ENCODE measurements at regions not wholly inside any gene's neighbourhood (a gene's known extent, or its start where the extent isn't known, plus 50 kb on each side); places are given as distances from the start of the nearest gene placed in this dataset.
"Not testable (repeated sequence)": the region's sequence is repeated elsewhere in the genome, so short reads cannot be mapped to it uniquely, and the experiment has no call there.

GRCh38 chr21:31798842-31799704 lies 67.2 kb upstream of the SCAF4 start:
- no peak for TF ChIP-seq CTCF (IDR thresholded peaks at IDR 0.05; ENCODE audit: low read depth, low read length)
- no peak for DNase-seq
- Histone ChIP-seq H3K27me3 (no peaks in the 10 kb centered on the region; the same call in 1 of the 2 replicates), H3K9me3 (no peaks in the 10 kb centered on the region), H3K4me1 (no peaks in the 10 kb centered on the region), H3K4me3 (ENCODE audit: low read depth, low read length) (no peak overlapping the region), H3K36me3 (no peaks in the 10 kb centered on the region)

- DNase-seq: no peak
- H3K36me3 ChIP-seq: no peaks in the 10 kb centered on the region
- no peaks in the 10 kb centered on the region for H3K9me3 ChIP-seq
- H3K27me3 ChIP-seq: no peaks in the 10 kb centered on the region; the same call in 1 of the 2 replicates
- TF ChIP-seq CTCF (IDR thresholded peaks at IDR 0.05; ENCODE audit: low read depth, low read length): no peak
- no peak overlapping the region for H3K4me3 ChIP-seq (ENCODE audit: low read depth, low read length)
- no peaks in the 10 kb centered on the region; the same call in 1 of the 2 replicates for H3K4me1 ChIP-seq
These were observed 64.1 kb upstream of the SCAF4 start for GRCh38 chr21:31795992-31796391.

GRCh38 chr21:31790420-31790819 lies 58.5 kb upstream of the SCAF4 start:
- not testable (repeated sequence) for DNase-seq; H3K36me3 ChIP-seq; H3K4me1 ChIP-seq; H3K27me3 ChIP-seq; H3K9me3 ChIP-seq; H3K4me3 ChIP-seq (ENCODE audit: low read depth, low read length)

- no peak for DNase-seq
- TF ChIP-seq CTCF (IDR thresholded peaks at IDR 0.05; ENCODE audit: low read depth, low read length): no peak
- H3K27me3 ChIP-seq: no peaks in the 10 kb centered on the region
- H3K9me3 ChIP-seq: no peaks in the 10 kb centered on the region
- H3K4me3 ChIP-seq (ENCODE audit: low read depth, low read length): no peak overlapping the region
- H3K36me3 ChIP-seq: no peaks in the 10 kb centered on the region
- no peaks in the 10 kb centered on the region; the same call in 1 of the 2 replicates for H3K4me1 ChIP-seq
These were observed 56.7 kb upstream of the SCAF4 start for GRCh38 chr21:31788581-31788980.

GRCh38 chr21:31787691-31788090 lies 55.8 kb upstream of the SCAF4 start:
- not testable (repeated sequence) for H3K36me3 ChIP-seq, DNase-seq

GRCh38 chr21:31786164-31786920 lies 54.4 kb upstream of the SCAF4 start:
- no peaks in the 10 kb centered on the region for H3K36me3 ChIP-seq
- no peak for DNase-seq
- no peak for TF ChIP-seq CTCF (IDR thresholded peaks at IDR 0.05; ENCODE audit: low read depth, low read length)
- no peaks in the 10 kb centered on the region for H3K27me3 ChIP-seq
- H3K4me1 ChIP-seq: peaks cover 3% of the 10 kb centered on the region; the same call in 1 of the 2 replicates
- no peak overlapping the region for H3K4me3 ChIP-seq (ENCODE audit: low read depth, low read length)
- no peaks in the 10 kb centered on the region for H3K9me3 ChIP-seq

More at GRCh38 chr21:31787691-31788090, 55.8 kb upstream of the SCAF4 start:
- not testable (repeated sequence) for H3K27me3 ChIP-seq; H3K4me1 ChIP-seq; H3K4me3 ChIP-seq (ENCODE audit: low read depth, low read length); H3K9me3 ChIP-seq

Measured in BE2C (cell line).